DMS79 (cell line): ENCODE measurements at regions not wholly inside any gene's neighbourhood (a gene's known extent, or its start where the extent isn't known, plus 50 kb on each side); places are given as distances from the start of the nearest gene placed in this dataset.

Source experiments
- DNase-seq: peaks from one replicate; lab custom pipeline; 2025; lab: John Stamatoyannopoulos, UW

- no peak for DNase-seq
Observed at GRCh38 chr2:21633015-21633414, 509.2 kb downstream of the TDRD15 start.

- no peak for DNase-seq
Observed at GRCh38 chr2:21633466-21633865, 509.7 kb downstream of the TDRD15 start.

GRCh38 chr2:21633911-21634310, 510.1 kb downstream of the TDRD15 start:
- DNase-seq = no peak

GRCh38 chr2:21640046-21640445, 516.3 kb downstream of the TDRD15 start:
- no peak for DNase-seq

GRCh38 chr2:21642647-21643046, 518.9 kb downstream of the TDRD15 start:
- no peak for DNase-seq

- DNase-seq = no peak
Observed at GRCh38 chr2:21643180-21643579, 519.4 kb downstream of the TDRD15 start.

- no peak for DNase-seq
Observed at GRCh38 chr2:21644266-21644665, 520.5 kb downstream of the TDRD15 start.

- no peak for DNase-seq
Observed at GRCh38 chr2:21646345-21646744, 522.6 kb downstream of the TDRD15 start.

GRCh38 chr2:21650569-21650968, 526.8 kb downstream of the TDRD15 start:
- no peak for DNase-seq

GRCh38 chr2:21655136-21655535, 531.4 kb downstream of the TDRD15 start:
- DNase-seq = no peak

GRCh38 chr2:21656330-21657075, 532.7 kb downstream of the TDRD15 start:
- no peak for DNase-seq

- no peak for DNase-seq
Observed at GRCh38 chr2:21657445-21657844, 533.7 kb downstream of the TDRD15 start.

GRCh38 chr2:21658269-21658668, 534.5 kb downstream of the TDRD15 start:
- DNase-seq = no peak

GRCh38 chr2:21658907-21659477, 535.2 kb downstream of the TDRD15 start:
- no peak for DNase-seq

- DNase-seq = no peak
Observed at GRCh38 chr2:21664083-21664482, 540.3 kb downstream of the TDRD15 start.

GRCh38 chr2:21667638-21668037, 543.9 kb downstream of the TDRD15 start:
- no peak for DNase-seq

GRCh38 chr2:21668078-21668710, 544.4 kb downstream of the TDRD15 start:
- no peak for DNase-seq

- DNase-seq = no peak
Observed at GRCh38 chr2:21676041-21676440, 552.3 kb downstream of the TDRD15 start.

GRCh38 chr2:21676676-21677075, 552.9 kb downstream of the TDRD15 start:
- no peak for DNase-seq

- no peak for DNase-seq
Observed at GRCh38 chr2:21683838-21684237, 560.1 kb downstream of the TDRD15 start.

GRCh38 chr2:21687589-21687988, 563.8 kb downstream of the TDRD15 start:
- DNase-seq = no peak

- no peak for DNase-seq
Observed at GRCh38 chr2:21690005-21690404, 566.2 kb downstream of the TDRD15 start.

GRCh38 chr2:21693081-21693480, 569.3 kb downstream of the TDRD15 start:
- DNase-seq = no peak
